ENCODE measurements at regions not wholly inside any gene's neighbourhood (a gene's known extent, or its start where the extent isn't known, plus 50 kb on each side); places are given as distances from the start of the nearest gene placed in this dataset.

DNA sequence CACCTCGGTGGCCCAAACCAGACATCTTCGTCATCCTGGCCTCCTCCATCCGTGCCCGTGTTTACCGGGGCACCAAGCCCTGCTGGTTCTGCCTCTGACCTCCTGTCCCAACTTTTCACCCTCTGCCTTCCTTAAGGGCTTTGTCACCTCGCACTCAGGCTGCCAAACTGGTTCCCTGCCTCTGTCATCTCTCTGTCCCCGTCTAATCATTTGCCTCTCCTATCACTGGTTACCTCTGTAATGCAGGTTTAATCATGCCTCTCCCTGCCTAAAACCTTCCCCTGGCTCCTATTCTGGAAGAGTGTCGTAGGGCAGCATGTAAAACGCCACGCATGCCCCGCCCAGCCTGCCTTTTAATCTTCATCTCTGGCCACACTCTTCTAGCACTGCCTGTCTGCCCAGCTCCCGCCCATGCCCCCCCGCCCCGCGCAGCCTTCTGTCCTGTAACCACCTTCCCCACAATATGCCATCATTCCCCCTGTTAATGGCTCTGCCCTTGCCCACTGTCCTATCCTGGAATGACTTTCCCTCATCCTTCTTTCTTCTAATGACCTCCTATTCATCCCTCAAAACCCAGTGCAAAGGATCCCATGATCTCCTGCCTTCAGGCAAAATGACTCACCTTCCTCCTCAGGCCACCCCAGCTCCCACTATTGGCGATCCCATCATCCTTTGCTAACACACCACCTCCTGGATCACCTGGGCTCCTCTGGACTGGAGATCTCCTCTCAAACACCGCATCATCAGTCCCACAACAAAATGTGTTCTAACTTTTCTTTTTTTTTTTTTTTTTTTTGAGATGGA lies 66.7 kb downstream of the PEX11G start:
- Histone ChIP-seq H3K4me2 (ENCODE audit: insufficient read depth in 1 of 2, low read depth in 2 of 2, low read length in 2 of 2) (no peak overlapping the region), H3K23me2 (ENCODE audit: low read depth, low read length) (no peaks in the 10 kb centered on the region), H3K36me3 (ENCODE audit: control insufficient read depth in 2 of 4, insufficient read depth in 4 of 4, low read length in 3 of 4) (no peaks in the 10 kb centered on the region), H2BK120ac (replicated peaks; ENCODE audit: low read depth, low read length) (no peak overlapping the region), H2BK12ac (ENCODE audit: low read depth, low read length) (no peak overlapping the region), H2AK5ac (ENCODE audit: low read depth, low read length) (no peak overlapping the region), H4K5ac (ENCODE audit: insufficient read length, low read depth, low read length) (no peak overlapping the region), H4K91ac (replicated peaks; ENCODE audit: insufficient read length, low read length) (no peak overlapping the region), H4K20me1 (replicated peaks in 1 of 2; ENCODE audit: control insufficient read depth in 1 of 2, insufficient read depth in 2 of 2, low read length in 2 of 2) (peaks cover 0 to 12% of the 10 kb centered on the region in 2 experiments), H2BK5ac (ENCODE audit: low read depth, low read length) (no peak overlapping the region), H2AFZ (ENCODE audit: low read length) (no peak overlapping the region), H3K4me1 (replicated peaks in 1 of 4; ENCODE audit: control insufficient read depth in 3 of 4, insufficient read depth in 4 of 4, low read length in 3 of 4) (no peaks in the 10 kb centered on the region; a peak in 1 of 7 replicates), H3K9ac (replicated peaks in 1 of 4; ENCODE audit: extremely low read depth in 1 of 4, low read depth in 3 of 4, low read length in 3 of 4) (no peak overlapping the region), H3K23ac (ENCODE audit: insufficient read length) (no peak overlapping the region), H3K14ac (ENCODE audit: insufficient read length) (no peak overlapping the region), H3K9me3 (ENCODE audit: insufficient read depth in 2 of 2, low read depth in 1 of 2, low read length in 1 of 2) (no peaks in the 10 kb centered on the region), H2BK15ac (ENCODE audit: low read length) (no peak overlapping the region), H3K27ac (ENCODE audit: low read depth, low read length) (no peak overlapping the region), H3K4ac (replicated peaks; ENCODE audit: insufficient read length, low read depth, low read length) (no peak overlapping the region), H3K79me1 (ENCODE audit: low read depth, low read length) (peaks cover 6% of the 10 kb centered on the region), H3K56ac (replicated peaks; ENCODE audit: insufficient read length, low read depth, low read length) (no peak overlapping the region), H3K4me3 (ENCODE audit: extremely low read depth in 1 of 4, insufficient read depth in 2 of 4, low read depth in 3 of 4, low read length in 4 of 4) (no peak overlapping the region), H2BK20ac (ENCODE audit: low read length) (no peak overlapping the region), H4K8ac (ENCODE audit: extremely low read depth, insufficient read depth, low read length) (no peak overlapping the region), H3K79me2 (ENCODE audit: control insufficient read depth in 1 of 2, insufficient read depth in 2 of 2, low read length in 2 of 2) (peaks cover 0 to 7% of the 10 kb centered on the region in 2 experiments; a peak in 1 of 4 replicates), H3K27me3 (replicated peaks in 1 of 4; ENCODE audit: control insufficient read depth in 3 of 4, extremely low read depth in 1 of 4, insufficient read depth in 3 of 4, low read length in 3 of 4) (no peaks in the 10 kb centered on the region), H3K18ac (ENCODE audit: extremely low read depth, low read length) (no peak overlapping the region)
- ChIA-PET POLR2A (ENCODE audit: partially characterized antibody) (interaction anchor here (0.7 to 1.2 kb wide), 2 partner anchors 13 to 63 kb away, joined by 3 read pairs; no protein-coding TSS in a partner anchor), CTCF (ENCODE audit: partially characterized antibody) (interaction anchor here (0.9 to 1.1 kb wide), 2 partner anchors 14 to 67 kb away, joined by 3 read pairs; no protein-coding TSS in a partner anchor)
- TF ChIP-seq KDM5A (IDR thresholded peaks at IDR 0.05; ENCODE audit: low read length), result no peak
- TF ChIP-seq JUND (IDR thresholded peaks at IDR 0.05; ENCODE audit: low read length), result no peak
- no peak for TF ChIP-seq SIRT6 (IDR thresholded peaks at IDR 0.05; ENCODE audit: low read length)
- no peak for TF ChIP-seq NRF1 (IDR thresholded peaks at IDR 0.05; ENCODE audit: low read depth, low read length)
- no peak for TF ChIP-seq CBX8 (IDR thresholded peaks at IDR 0.05; ENCODE audit: borderline replicate concordance, low read depth, low read length)
- TF ChIP-seq RXRA (IDR thresholded peaks at IDR 0.05; ENCODE audit: insufficient read depth, low read depth, low read length), result no peak
- TF ChIP-seq RBBP5 (IDR thresholded peaks at IDR 0.05; ENCODE audit: borderline replicate concordance, low read depth, low read length), result no peak
- no peak for TF ChIP-seq PHF8 (conservative IDR thresholded peaks at IDR 0.05; ENCODE audit: low read depth, low read length)
- no peak for TF ChIP-seq HDAC2 (IDR thresholded peaks at IDR 0.05; ENCODE audit: borderline replicate concordance in 1 of 2, low read depth in 2 of 2, low read length in 2 of 2)
- no peak for TF ChIP-seq CREB1 (IDR thresholded peaks at IDR 0.05)
- TF ChIP-seq YY1 (IDR thresholded peaks at IDR 0.05; ENCODE audit: low read depth, low read length), result no peak
- no peak for TF ChIP-seq EZH2 (IDR thresholded peaks at IDR 0.05; ENCODE audit: low read depth, low read length, severe bottlenecking)
- FAIRE-seq (no peak), DNase-seq (ENCODE audit: low read depth in 1 of 2, low spot score in 2 of 2) (no peak)
- WGBS, 2 experiments (ENCODE audit: extremely low coverage in 1 of 2, insufficient coverage in 1 of 2, insufficient read length in 1 of 2, insufficient replicate concordance in 2 of 2, low coverage in 1 of 2, low lambda C conversion rate in 2 of 2, missing lambda C conversion rate in 1 of 2), result 94% methylated on average over 8 of the region's 17 CpGs; no CpG with 5 or more reads in 1 of the 2 experiments
